Endothelial cell of umbilical vein (primary cell): ENCODE measurements at regions not wholly inside any gene's neighbourhood (a gene's known extent, or its start where the extent isn't known, plus 50 kb on each side); places are given as distances from the start of the nearest gene placed in this dataset.

Experiments used
- BruUV-seq: library from RNA; stranded (reverse); fragments of 400-500 nt; replicated peaks from 2 replicates; lab custom pipeline; 2021; lab: Mats Ljungman, UMichigan
- CTCF ChIA-PET: fragments of 300-600, 350-600 bp; sonication (Branson Sonifier 250); formaldehyde crosslinking; loops from one replicate; lab custom pipeline; 2021; ENCODE audit warnings: antibody characterized with exemption, inconsistent platforms; lab: Charles Lee
- POLR2A ChIA-PET: fragments of 300-600, 350-600 bp; sonication (Branson Sonifier 250); formaldehyde crosslinking; loops from one replicate; lab custom pipeline; 2021; ENCODE audit warnings: antibody characterized with exemption, inconsistent platforms; lab: Charles Lee
- DNase-seq: peaks from one replicate; pipeline ENCODE4 v3.0.0-alpha.2; 2011; ENCODE audit warnings: low read depth, low spot score
- FAIRE-seq: peaks from 2 replicates; lab custom pipeline; 2011; peaks lifted over from hg19 to GRCh38; lab: Jason Lieb, UNC
- H2AFZ ChIP-seq: 2 replicates; pipeline ENCODE4 v1.6.0; 2012; ENCODE audit warnings: low read depth, low read length, control low read depth, inconsistent platforms
- H3K27ac ChIP-seq: 2 replicates; pipeline ENCODE4 v1.5.1; 2011; ENCODE audit warnings: low read depth, mild to moderate bottlenecking, control low read depth, low read length, moderate library complexity; ENCODE audit not compliant: insufficient read depth
- H3K27me3 ChIP-seq, 2 experiments: 2 replicates each; pipeline versions ENCODE4 v1.6.0 to v1.6.1; 2011; ENCODE audit warnings: low read length in 2 of 2, mixed read lengths in 1 of 2; ENCODE audit not compliant: control insufficient read depth in 2 of 2, insufficient read depth in 2 of 2
- H3K36me3 ChIP-seq, 2 experiments: 2 replicates in 1 of 2; 3 replicates in 1 of 2; pipeline ENCODE4 v1.5.1; 2011; ENCODE audit warnings: low read length in 2 of 2, mild to moderate bottlenecking in 1 of 2, moderate library complexity in 1 of 2; ENCODE audit not compliant: control insufficient read depth in 2 of 2, insufficient read depth in 2 of 2; ENCODE audit errors: extremely low read depth in 1 of 2
- H3K4me1 ChIP-seq: 3 replicates; pipeline ENCODE4 v1.5.1; 2011; ENCODE audit warnings: mild to moderate bottlenecking, low read length; ENCODE audit not compliant: control insufficient read depth, insufficient read depth; ENCODE audit errors: extremely low read depth
- H3K4me2 ChIP-seq: 2 replicates; pipeline ENCODE4 v1.6.1; 2011; ENCODE audit warnings: low read length, control low read depth, mixed read lengths; ENCODE audit not compliant: insufficient read depth
- H3K4me3 ChIP-seq, 3 experiments: fragments of 200-600 bp in 1 of 3; sonication (generic), shearing (Covaris generic) in 1 of 3; replicated peaks in 1 of 3; 2 replicates each; pipeline ENCODE4 v1.5.1; 2011 to 2016; ENCODE audit warnings: control low read depth in 3 of 3, low read length in 3 of 3, mild to moderate bottlenecking in 2 of 3, inconsistent platforms in 1 of 3, low read depth in 1 of 3, moderate library complexity in 1 of 3; ENCODE audit not compliant: insufficient read depth in 1 of 3
- H3K79me2 ChIP-seq: 2 replicates; pipeline ENCODE4 v1.6.0; 2012; ENCODE audit warnings: low read length, inconsistent platforms; ENCODE audit not compliant: control insufficient read depth, insufficient read depth
- H3K9ac ChIP-seq: replicated peaks from 2 replicates; pipeline ENCODE3; 2011; ENCODE audit warnings: low read length, control low read depth; ENCODE audit not compliant: insufficient read depth; ENCODE audit errors: extremely low read depth
- H3K9me1 ChIP-seq: replicated peaks from 3 replicates; pipeline ENCODE4 v1.6.0; 2011; ENCODE audit warnings: mild to moderate bottlenecking, low read length; ENCODE audit not compliant: control insufficient read depth, insufficient read depth; ENCODE audit errors: extremely low read depth
- H3K9me3 ChIP-seq: replicated peaks from 2 replicates; pipeline ENCODE4 v1.5.1; 2012; ENCODE audit warnings: low read length, inconsistent platforms; ENCODE audit not compliant: control insufficient read depth, insufficient read depth
- H4K20me1 ChIP-seq: replicated peaks from 2 replicates; pipeline ENCODE3; 2011; ENCODE audit warnings: mild to moderate bottlenecking, low read length; ENCODE audit not compliant: control insufficient read depth, insufficient read depth; ENCODE audit errors: extremely low read depth
- CTCF ChIP-seq, 2 donors: IDR thresholded peaks; 1 replicate in 1 of 2; 2 replicates in 1 of 2; pipeline ENCODE4 v1.5.1; 2011; ENCODE audit warnings: low read length in 2 of 2, mild to moderate bottlenecking in 2 of 2, moderate library complexity in 2 of 2, control low read depth in 1 of 2, inconsistent platforms in 1 of 2, low read depth in 1 of 2; ENCODE audit not compliant: insufficient read depth in 1 of 2; ENCODE audit errors: extremely low read depth in 1 of 2
- EZH2 ChIP-seq: IDR thresholded peaks from 2 replicates; pipeline ENCODE4 v1.6.1; 2012; ENCODE audit warnings: borderline replicate concordance, low read depth, mild to moderate bottlenecking, moderate library complexity, low read length, inconsistent platforms; ENCODE audit not compliant: severe bottlenecking
- FOS ChIP-seq: IDR thresholded peaks from 2 replicates; pipeline ENCODE4 v1.6.1; 2011; ENCODE audit warnings: mild to moderate bottlenecking, low read length, moderate library complexity, borderline replicate concordance; ENCODE audit not compliant: insufficient read depth
- GATA2 ChIP-seq: IDR thresholded peaks from 2 replicates; pipeline ENCODE4 v1.7.0; 2011; ENCODE audit warnings: low read depth, mild to moderate bottlenecking, moderate library complexity, mixed read lengths, low read length; ENCODE audit not compliant: insufficient read length, insufficient read depth
- JUN ChIP-seq: IDR thresholded peaks from 2 replicates; pipeline ENCODE4 v1.6.1; 2011; ENCODE audit warnings: borderline replicate concordance, low read depth; ENCODE audit not compliant: insufficient read length, insufficient read depth
- MAX ChIP-seq: IDR thresholded peaks from 2 replicates; pipeline ENCODE4 v1.6.1; 2011; ENCODE audit not compliant: insufficient read depth, insufficient read length
- MYC ChIP-seq: IDR thresholded peaks from one replicate; pipeline ENCODE4 v1.6.1; 2011; ENCODE audit warnings: mild to moderate bottlenecking, low read depth, low read length
- POLR2A ChIP-seq: IDR thresholded peaks from 2 replicates; pipeline ENCODE4 v1.6.1; 2012; ENCODE audit warnings: low read depth, mild to moderate bottlenecking, control low read depth, low read length
- POLR2AphosphoS5 ChIP-seq: IDR thresholded peaks from 2 replicates; pipeline ENCODE4 v1.6.1; 2012; ENCODE audit warnings: low read depth, mild to moderate bottlenecking, control low read depth, low read length, moderate library complexity; ENCODE audit not compliant: insufficient read depth
- dilution Hi-C: fragments of 300-500 bp; cut with MboI; formaldehyde crosslinking; loops from one replicate; pipeline ENCODE4 v1.15.0; 2019; ENCODE audit warnings: low sequenced_read_pairs; ENCODE audit not compliant: extremely low pct_ligation_motif_present
- intact Hi-C: fragments of 100-400 bp; cut with micrococcal nuclease; formaldehyde crosslinking; loops from one replicate; pipeline ENCODE4 v1.10.0; 2022

- Histone ChIP-seq H3K4me1 (peaks cover 14% of the 10 kb centered on the region), H3K27ac (peak overlapping the region; percentile 9), H3K79me2 (no peaks in the 10 kb centered on the region), H3K4me2 (no peak overlapping the region), H3K9me3 (no peaks in the 10 kb centered on the region), H3K27me3 (no peaks in the 10 kb centered on the region), H3K36me3 (no peaks in the 10 kb centered on the region), H3K9ac (no peak overlapping the region), H2AFZ (no peak overlapping the region), H3K9me1 (no peaks in the 10 kb centered on the region), H3K4me3 (no peak overlapping the region), H4K20me1 (no peaks in the 10 kb centered on the region)
- DNase-seq (no peak), FAIRE-seq (no peak)
- CTCF ChIA-PET: interaction anchor here (0.9 kb wide), 1 partner anchor 9 kb away, joined by 4 read pairs; no protein-coding TSS in a partner anchor
- intact Hi-C loops: no loop called here
- POLR2A ChIA-PET: no interaction called here
- dilution Hi-C loops: no loop called here
- BruUV-seq: no TSS peak
- TF ChIP-seq POLR2AphosphoS5 (no peak), GATA2 (no peak), EZH2 (no peak), CTCF (IDR thresholded peaks at IDR 0.05; ENCODE audit: extremely low read depth in 1 of 2, insufficient read depth in 1 of 2, low read depth in 1 of 2, low read length in 2 of 2) (no peak), MYC (no peak), JUN (no peak), MAX (no peak), FOS (no peak), POLR2A (no peak)
Observed at GRCh38 chr2:236781933-236782816, 212.6 kb downstream of the ACKR3 start.
